ENCODE measurements at regions not wholly inside any gene's neighbourhood (a gene's known extent, or its start where the extent isn't known, plus 50 kb on each side); places are given as distances from the start of the nearest gene placed in this dataset.
"Not testable (repeated sequence)": the region's sequence is repeated elsewhere in the genome, so short reads cannot be mapped to it uniquely, and the experiment has no call there.

DNA sequence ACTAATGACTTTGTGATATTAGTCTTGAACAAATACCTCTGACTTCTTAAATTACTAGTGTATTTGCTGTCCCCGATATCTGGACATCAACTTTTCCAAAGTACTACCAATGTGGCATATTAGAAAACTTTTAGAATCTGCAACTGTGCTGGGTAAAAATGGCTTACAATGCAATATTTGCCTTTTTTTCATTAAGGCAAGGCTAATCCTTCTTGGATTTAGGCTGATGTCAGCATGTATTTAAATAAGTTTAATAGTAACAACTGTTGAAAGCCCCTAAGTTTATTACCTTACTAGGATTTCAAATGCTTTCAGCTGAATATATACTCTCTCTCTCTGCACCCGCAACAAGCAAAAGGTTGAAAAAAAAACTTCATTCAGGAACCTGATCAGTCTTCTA lies 1232.3 kb downstream of the REEP3 start:
- no peak for DNase-seq (ENCODE audit: low read depth in 3 of 3, low spot score in 2 of 3)

DNA sequence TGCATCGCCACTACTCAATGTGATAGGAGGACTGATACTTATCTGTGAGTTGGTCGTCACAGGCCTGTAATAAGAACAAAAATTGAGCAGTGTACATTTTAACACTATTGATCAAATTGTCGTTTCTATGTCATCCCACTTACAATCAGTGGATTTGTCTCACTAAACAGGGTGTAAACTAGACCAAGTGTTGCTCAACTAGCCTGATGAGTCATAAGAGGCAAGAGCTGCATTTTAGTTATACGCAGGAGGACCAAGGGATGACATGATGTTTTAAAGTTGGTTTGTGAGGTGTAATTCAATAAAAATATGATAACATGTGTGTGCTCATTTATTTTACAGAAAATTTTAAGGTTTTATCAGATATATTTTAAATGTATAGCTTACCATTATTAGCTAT lies 1239.2 kb downstream of the REEP3 start:
- no peak for DNase-seq (ENCODE audit: low read depth in 3 of 3, low spot score in 2 of 3)

DNA sequence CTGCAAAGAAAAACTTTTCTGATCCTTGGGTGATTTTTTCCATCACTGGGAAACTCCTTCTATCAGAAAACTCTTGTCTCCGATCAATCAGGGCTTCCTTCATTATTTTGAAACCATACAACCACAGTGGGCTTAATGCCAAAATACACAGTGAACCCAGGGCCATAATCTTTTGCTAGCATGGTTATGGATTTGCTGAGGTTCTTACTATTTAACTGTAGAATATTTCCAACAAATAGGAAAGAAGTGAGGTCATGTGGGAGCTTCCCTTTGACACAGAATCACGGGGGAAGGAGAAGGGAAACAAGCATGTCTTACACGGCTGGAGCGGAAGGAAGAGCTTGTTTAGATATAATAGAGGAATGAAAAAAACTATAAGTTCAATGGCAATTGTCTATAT lies 1241.7 kb downstream of the REEP3 start:
- no peak for DNase-seq (ENCODE audit: low read depth in 3 of 3, low spot score in 2 of 3)

DNA sequence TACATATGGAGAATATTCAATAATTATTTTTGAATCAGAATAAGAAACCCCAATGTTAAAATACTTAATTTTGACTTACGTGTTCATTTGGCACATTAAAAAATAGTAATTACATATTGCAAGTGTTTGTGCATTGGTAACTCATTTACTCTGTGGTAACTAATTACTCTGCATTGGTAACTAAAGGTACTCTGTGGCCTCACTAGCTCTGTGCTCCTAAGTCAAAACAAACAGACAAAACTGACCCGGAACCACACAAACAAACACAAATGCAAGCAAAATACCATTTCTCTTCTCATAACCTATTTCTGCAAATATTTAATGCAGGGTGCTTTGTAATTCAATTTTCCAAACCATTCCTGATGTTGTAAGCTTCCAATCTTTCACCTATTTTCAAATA lies 1244.3 kb downstream of the REEP3 start:
- DNase-seq (ENCODE audit: low read depth in 3 of 3, low spot score in 2 of 3): no peak

DNA sequence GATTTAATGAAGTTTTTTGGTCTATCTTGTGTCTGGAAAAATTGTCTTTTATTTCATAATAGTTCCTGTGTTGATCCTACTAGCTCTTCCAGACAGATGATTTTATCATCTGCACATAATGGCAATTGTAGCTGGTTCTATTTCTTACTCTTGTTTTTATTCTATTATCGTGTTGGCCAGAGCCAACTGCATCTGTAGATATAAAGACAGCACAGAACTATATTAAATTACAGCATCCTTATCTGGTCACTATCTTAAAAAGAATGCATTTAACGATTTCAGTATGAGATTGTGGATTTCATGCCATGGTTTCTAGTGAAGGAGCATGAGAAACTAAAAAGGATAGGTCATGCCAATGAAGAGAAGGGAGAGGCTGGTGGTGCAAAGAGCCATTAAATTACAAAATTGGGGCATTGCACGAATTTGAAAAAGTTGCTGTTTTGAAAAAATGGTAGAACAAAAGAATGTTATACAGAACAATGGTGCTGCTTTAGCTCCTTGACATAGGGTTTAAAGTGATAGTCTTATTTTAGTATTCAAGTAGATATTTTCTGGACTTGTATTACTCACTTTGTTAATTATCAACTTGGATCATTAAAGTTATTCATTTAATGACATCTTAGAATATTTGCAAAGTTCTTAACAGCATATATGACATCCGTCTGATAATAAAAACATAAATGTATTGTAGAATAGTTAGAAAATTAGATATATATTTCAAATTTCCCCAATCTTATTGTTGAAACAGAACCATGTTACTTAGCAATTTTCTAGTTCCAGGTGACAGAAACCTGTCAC lies 1250.3 kb downstream of the REEP3 start:
- no peak for DNase-seq (ENCODE audit: low read depth in 3 of 3, low spot score in 2 of 3)

DNA sequence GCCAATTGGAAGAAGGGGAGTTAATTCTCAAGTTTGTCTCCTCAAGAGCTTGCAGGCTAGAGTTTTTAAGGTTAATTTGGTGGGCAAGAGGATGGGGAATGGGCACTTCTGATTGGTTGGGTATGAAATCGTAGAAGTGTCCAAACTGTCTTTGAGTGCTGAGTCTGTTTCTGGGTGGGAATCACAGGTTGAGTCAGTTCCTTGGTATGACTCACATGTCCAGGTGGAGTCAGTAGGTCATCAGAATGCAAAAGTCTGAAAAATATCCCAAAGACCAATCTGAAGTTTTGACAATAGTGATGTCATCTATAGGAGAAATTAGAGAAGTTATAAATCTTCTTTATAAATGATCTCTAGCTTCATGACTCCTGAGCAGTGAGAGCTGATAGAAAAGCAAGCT lies 1252.2 kb downstream of the REEP3 start:
- DNase-seq (ENCODE audit: low read depth in 3 of 3, low spot score in 2 of 3): no peak

DNA sequence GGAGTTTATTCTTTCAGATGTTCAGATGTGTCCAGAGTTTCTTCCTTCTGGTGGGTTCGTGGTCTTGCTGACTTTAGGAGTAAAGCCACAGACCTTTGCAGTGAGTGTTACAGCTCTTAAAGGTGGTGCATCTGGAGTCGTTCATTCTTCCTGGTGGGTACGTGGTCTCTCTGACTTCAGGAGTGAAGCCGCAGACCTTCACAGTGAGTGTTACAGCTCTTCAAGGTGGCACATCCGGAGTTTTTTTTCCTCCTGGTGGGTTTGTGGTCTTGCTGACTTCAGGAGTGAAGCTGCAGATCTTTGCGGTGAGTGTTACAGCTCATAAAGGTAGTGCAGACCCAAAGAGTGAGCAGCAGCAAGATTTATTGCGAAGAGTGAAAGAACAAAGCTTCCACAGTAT lies 1263.2 kb downstream of the REEP3 start:
- DNase-seq (ENCODE audit: low read depth in 3 of 3, low spot score in 2 of 3): not testable (repeated sequence)

DNA sequence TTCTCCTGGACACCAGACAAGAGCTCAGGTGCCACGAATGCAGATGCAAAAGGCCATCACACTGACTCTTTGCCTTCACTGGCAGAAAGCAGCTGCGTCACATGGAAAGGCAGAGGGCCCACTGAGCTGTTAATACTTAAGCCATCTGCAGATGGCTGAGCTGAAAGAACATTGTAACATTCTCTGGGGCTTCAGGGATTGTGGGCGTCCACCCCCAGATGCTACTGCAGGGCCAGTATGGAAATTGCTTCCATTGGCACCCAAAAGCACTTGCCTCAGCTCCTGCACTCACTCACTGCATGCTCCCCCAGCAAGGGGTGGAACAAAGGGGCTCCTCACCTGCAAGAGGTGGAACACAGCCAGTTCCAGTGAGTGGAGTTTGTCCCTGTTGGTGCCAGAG lies 1264.6 kb downstream of the REEP3 start:
- DNase-seq (ENCODE audit: low read depth in 3 of 3, low spot score in 2 of 3): no peak

DNA sequence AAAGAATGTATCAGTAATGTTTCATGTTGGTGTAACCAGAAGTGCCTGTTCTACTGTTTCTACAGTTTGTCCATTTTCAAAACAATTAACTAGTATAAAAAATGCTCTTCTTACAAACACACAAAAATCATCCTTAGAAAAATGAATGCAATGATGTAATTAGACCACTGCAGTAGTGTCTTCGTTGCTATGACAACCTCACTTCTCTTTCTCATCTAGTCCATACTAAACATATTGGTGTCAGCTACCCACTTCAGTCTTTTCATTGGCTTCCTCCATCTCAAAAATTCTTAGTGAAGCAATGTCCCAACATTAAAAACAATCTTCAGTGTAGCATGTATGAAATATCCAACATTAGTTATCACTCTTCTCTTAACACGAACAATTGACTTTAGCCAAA lies 1265.8 kb downstream of the REEP3 start:
- DNase-seq (ENCODE audit: low read depth in 3 of 3, low spot score in 2 of 3): no peak

DNA sequence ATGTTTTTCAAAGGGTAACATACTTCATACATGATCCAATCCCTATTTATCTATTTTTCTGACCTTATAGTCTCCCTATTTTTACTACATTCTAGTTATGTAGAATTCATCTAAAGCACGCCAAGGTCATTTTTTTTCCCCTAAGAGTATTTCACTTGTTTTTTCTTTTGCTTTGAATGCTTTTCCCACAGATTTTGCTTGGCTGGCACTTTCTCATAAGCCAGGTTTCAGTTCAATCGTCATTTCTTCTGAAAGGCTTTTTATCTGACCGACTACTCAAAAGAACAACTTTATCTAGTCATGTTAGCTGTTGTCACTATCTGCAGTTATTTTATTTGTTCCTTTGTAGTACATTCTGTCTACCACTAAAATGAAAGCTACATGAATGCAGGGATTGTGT lies 1274.6 kb downstream of the REEP3 start:
- DNase-seq (ENCODE audit: low read depth in 3 of 3, low spot score in 2 of 3): no peak

DNA sequence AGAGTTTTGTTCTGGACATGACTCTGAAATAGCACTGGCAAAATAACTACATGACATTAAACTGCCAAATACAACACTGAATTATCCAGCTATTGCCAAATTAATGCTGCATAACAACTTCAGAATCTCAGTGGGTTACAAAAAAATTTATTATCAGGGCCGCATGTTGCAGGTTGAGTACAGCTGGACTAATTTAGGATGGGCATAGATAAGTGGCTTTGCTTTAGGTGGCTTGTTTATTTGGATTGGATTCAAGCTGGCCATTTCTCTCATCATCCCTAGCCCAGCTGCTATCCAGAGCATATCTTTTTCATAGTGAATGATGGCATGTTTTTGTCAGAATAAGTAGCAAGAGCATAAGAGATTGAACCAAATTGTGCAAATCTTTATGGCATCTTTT lies 1277.1 kb downstream of the REEP3 start:
- no peak for DNase-seq (ENCODE audit: low read depth in 3 of 3, low spot score in 2 of 3)

DNA sequence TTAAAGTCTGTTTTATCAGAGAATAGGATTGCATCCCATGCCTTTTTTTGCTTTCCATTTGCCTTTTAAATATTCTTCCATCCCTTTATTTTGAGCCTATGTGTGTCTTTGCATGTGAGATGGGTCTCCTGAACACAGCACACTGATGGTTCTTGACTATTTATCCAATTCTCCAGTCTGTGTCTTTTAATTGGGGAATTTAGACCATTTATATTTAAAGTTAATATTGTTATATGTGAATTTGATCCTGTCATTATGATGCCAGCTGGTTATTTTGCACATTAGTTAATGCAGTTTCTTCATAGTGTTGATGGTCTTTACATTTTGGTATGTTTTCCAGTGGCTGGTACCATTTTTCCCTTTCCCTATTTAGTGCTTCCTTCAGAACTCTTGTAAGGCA lies 1287.0 kb downstream of the REEP3 start:
- not testable (repeated sequence) for DNase-seq (ENCODE audit: low read depth in 3 of 3, low spot score in 2 of 3)

DNA sequence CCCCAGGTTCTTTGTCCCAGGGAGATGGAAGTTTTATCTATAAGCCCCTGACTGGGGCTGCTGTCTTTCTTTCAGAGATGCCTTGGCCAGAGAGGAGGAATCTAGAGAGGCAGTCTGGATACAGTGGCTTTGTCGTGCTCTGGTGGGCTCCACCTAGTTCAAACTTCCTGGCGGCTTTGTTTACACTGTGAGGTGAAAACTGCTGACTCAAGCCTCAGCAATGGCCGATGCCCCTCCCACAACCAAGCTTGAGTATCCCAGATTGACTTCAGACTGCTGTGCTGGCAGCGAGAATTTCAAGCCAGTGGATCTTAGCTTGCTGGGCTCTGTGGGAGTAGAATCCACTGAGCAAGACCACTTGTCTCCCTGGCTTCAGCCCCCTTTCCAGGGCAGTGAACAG lies 1288.8 kb downstream of the REEP3 start:
- DNase-seq (ENCODE audit: low read depth in 3 of 3, low spot score in 2 of 3): not testable (repeated sequence)

DNA sequence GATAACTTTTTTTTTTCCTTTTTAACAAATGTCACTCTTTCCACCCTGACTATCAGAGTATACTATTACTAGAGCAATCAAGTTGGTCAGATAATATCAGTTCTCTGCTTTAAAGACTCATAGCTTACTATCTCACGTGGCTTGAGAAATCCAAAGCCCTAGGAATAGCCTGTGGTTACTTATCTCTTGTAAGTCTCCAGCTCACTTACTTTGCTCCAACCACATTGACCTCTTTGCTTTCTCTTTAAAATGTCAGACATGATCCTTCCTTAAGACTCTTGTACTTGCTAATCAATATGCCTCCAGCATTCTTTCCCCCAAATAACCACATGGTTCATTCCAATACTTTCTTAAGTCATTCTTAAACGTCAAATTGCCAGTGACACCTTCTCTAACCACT lies 1292.2 kb downstream of the REEP3 start:
- no peak for DNase-seq (ENCODE audit: low read depth in 3 of 3, low spot score in 2 of 3)

DNA sequence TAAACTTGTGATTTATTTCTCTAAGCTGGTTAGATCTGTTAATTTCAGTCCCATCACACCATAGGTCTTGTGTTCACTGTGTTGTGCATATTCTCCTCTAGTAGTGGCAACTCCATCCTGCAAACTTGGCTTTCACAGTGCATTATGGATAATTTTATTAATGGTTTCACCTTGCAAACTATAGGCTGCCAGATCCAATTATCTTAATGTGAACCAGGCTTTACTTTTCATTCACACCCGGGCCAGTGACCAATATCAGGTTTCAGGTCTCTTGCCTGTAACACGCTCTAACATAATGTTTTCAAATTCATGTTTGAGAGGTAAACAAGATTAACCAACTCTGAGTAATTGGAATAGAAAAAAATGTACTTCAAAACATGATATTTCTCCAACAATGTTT lies 1293.0 kb downstream of the REEP3 start:
- no peak for DNase-seq (ENCODE audit: low read depth in 3 of 3, low spot score in 2 of 3)

DNA sequence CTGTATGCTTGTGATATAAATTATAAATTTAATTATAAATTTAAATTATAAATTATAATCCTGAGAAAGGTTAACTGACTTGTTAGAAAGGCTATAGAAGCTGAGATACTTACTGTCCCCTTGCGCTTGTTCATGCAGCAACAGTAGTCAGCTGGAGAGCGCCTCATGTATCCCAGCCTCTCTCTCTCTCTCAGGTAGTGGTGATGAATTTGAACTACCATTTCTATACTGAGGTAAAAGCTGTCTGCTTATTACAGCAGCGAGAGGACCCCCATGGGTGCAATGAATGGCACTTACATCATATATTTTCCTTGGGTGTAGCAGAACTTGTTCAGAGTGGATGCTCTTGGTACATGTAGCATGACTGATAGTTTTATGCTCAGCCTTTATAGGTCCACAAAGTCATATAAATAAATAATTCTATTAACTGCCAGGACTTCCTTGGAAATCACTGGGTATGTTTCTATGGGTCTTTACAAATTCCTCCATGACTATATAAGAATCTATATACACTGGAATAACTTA lies 1308.7 kb downstream of the REEP3 start:
- DNase-seq (ENCODE audit: low read depth in 3 of 3, low spot score in 2 of 3): no peak

DNA sequence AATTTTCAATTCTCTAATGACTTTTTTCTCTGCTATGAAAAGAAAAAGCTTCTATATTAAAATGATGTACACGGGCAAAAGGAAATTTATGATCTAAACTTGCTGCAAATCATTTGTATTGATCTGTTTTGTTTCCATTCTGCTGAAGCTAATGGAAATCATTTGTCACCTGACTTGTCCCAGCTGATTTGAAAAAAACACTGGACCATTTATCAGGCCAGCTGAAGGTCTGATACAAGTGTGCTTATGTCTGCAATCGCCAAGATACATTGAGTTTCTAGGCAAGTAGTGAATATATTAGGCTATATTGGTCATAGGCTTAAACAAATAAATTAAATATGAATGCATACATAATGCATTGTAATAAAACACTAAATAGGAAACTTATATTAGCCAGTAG lies 1309.7 kb downstream of the REEP3 start:
- DNase-seq (ENCODE audit: low read depth in 3 of 3, low spot score in 2 of 3): no peak

DNA sequence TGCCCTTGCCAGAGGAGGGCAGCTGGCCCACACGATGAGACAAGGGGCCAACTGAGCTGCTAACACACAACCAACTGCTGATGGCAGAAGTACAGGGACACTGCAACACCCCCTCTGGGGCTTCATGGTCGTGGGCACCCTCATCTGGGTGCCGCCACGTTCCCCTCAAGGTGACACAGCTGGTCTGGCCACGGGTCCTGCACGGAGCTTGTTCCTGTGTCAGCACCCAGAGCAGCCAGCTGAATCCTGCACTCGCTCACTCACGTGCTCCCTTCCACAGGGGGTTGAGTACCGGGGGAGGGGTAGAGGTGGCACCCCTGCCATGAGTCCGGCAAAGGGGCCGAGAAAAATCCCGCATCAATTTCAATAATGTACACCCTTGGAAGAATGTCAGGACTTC lies 1319.1 kb downstream of the REEP3 start:
- DNase-seq (ENCODE audit: low read depth in 3 of 3, low spot score in 2 of 3): no peak

DNA sequence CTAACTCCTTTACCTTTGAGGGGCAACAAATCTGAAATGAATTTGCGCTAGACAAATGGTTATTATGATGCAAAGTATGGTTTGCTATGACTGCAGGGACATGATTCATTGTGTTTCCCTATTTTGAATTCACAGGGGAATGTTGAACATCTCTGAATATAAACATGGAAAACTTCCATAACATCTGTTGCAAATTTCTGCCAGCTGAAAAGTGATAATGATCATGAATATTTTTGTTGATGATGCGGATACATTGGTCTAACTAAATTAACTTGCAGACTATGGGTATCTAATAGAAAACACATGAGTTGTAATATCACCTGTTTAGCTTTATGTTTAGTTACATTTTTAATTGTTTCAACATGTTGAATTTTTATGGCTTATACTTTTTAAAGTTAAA lies 1325.5 kb downstream of the REEP3 start:
- DNase-seq (ENCODE audit: low read depth in 3 of 3, low spot score in 2 of 3): no peak

DNA sequence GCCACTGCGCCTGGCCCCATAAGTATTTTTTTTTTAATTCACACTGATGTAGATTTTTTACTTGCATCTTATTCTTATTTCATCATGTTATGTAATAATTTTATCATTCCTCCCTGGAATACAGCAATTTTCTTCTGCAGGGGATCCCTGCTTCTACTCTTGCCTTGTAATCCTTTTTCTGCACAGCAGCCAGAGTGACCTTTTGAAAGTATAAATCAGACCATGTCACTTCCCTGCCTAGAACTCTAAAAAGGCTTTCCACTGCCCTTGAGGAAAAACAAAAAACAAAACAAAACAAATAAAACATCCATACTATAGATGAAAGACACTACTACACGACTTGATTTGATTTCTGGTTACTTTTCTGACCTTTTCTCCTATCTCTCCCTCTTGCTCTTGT lies 1334.7 kb downstream of the REEP3 start:
- no peak for DNase-seq (ENCODE audit: low read depth in 3 of 3, low spot score in 2 of 3)

DNA sequence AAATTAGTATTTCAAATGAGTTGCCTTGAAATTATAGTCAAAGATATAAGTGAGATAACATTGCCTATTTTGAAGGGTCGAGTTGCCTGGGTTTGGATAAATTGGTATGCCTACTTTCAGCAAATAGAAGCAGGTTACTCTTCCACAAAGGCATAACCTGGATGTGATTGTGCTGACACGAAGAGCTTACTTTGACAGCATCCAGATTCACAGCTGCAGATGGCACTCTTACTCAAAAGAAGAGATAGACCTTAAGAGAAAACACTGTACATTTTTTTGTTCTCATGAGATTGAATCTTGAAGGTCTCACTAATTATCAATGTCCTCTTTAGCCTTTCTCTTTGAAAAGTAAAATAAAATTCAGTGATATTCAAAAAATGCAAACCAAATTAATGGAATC lies 1338.7 kb downstream of the REEP3 start:
- no peak for DNase-seq (ENCODE audit: low read depth in 3 of 3, low spot score in 2 of 3)

DNA sequence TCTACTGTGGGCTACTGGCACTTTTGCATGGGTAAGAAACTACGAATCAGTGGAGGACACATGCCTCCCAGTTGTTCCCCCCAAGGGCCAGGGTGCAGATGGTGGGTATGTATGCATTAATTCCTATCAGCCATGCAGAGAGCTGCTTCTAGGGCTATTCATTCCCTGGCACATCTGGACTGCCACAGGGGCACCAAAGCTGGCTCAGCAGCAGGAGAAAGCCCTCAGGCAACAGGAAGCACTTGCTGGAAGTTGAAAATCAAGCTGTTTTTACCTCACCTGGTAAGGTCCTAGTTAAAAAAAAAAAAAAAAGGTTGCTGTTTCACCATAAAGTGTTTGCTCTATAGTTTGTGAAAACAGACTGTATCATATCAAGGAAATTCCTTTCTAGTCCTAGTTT lies 1342.6 kb downstream of the REEP3 start:
- no peak for DNase-seq (ENCODE audit: low read depth in 3 of 3, low spot score in 2 of 3)

DNA sequence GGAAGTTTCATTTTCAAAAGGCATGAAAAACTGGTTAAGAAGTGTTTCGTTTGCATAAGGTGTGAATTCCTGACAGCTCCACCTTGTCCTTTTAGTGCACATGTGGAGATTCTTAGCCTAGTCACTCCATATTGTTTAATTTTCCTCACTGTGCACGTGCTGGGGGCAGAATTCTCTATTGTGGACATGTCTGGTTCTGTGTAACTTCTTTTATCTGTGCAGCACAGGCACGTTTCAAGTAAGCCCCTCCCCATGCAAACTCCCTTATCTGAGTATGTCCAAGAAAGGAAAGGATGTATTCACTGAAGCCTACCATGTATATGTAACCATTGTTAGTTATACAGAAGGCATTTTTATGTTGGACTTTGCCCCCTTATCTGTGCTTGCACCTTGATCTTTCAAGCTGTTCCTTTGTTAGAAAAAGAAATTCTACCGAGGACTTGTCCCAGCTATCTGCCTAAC lies 1346.3 kb downstream of the REEP3 start:
- no peak for DNase-seq (ENCODE audit: low read depth in 3 of 3, low spot score in 2 of 3)

Measured in right renal cortex interstitium (tissue), 3 donors.